T-helper 2 cell (primary cell): ENCODE measurements at regions not wholly inside any gene's neighbourhood (a gene's known extent, or its start where the extent isn't known, plus 50 kb on each side); places are given as distances from the start of the nearest gene placed in this dataset.

Experiments used
- DNase-seq, 5 experiments: peaks; one replicate each; pipeline versions ENCODE4 v3.0.0 to v3.0.0-alpha.2; 2012 to 2022

GRCh38 chr22:47724030-47724429, 961.6 kb downstream of the TBC1D22A start:
- no peak for DNase-seq

- no peak for DNase-seq
Observed at GRCh38 chr22:47718337-47718736, 955.9 kb downstream of the TBC1D22A start.

GRCh38 chr22:47716890-47717615, 954.6 kb downstream of the TBC1D22A start:
- DNase-seq: no peak

- DNase-seq: no peak
Observed at GRCh38 chr22:47715866-47716578, 953.6 kb downstream of the TBC1D22A start.

GRCh38 chr22:47713941-47714340, 951.5 kb downstream of the TBC1D22A start:
- DNase-seq: no peak

DNA sequence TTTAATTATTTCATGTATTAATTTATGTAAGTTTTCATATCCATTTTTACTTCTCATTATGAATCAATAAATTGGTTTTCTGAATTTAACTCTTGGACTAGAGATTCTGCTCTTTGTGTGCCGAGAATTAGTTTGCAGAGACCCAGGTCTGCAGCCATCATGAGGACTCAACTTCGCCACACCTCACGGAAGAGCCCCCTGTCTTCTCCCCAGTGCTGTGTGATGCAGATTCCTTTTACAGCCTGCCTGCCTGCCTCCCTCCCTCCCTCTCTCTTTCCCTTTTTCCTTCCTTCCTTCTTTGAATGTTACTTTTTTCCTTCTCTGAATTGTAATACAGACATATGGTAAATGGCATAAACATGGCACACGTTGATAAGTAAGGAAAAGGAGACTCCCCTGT, 947.7 kb downstream of the TBC1D22A start:
- no peak for DNase-seq

DNA sequence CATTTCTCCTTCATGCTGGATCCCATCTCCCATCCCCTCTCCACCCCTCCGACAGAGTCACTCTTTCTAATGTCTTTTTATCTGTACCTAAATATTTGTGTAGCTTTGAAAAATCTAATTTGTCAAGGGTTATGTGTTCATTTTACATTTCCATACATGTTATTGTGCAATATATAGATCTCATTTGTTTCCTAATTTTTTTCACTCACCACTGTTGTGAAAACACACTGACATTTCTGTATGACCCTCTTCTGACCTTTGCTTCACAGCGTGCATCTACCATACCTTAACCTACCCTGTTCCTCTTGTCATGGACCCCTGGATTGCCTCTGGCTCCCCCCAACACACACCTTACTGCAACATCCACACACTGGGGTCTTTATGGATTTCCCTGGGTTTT, 942.9 kb downstream of the TBC1D22A start:
- no peak for DNase-seq

DNA sequence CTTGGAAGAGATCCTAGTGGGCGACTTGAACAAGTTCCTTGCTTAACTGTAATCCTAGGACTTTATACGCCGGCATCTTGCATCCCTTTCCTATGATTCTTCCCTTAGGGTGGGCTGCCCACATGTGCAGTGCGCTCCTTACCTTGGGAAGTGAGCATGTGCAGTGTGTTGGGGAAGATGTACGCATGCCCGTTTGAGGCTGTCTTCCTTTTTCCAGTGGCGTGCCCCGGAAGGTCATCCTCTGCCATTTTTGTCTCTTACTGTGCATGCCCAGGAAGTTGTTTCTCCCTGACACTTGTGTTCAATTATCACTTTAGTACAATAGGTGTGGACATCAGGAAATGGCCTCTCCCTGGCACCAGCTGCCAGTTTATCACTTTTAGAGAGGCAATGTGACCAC, 936.5 kb downstream of the TBC1D22A start:
- no peak for DNase-seq

DNA sequence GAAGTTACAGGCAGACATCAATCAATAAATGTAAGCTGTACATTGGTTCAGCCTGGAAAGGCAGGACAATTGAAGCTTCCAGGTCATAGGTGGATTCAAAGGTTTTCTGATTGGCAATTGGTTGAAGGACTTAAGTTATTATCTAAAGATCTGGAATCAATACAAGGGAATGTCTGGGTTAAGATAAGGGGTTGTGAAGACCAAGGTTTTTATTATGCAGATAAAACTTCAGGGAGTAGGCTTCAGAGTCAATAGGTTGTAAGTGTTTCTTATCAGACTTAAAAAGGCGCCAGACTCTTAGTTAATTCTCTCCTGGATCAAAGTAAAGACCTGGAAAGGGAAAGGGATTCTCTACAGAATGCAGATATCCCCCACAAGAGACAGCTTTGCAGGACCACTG, 935.4 kb downstream of the TBC1D22A start:
- no peak for DNase-seq

GRCh38 chr22:47696776-47697175, 934.3 kb downstream of the TBC1D22A start:
- DNase-seq: no peak

- peak in 1 of 5 experiments; percentile 29 for DNase-seq
Observed at GRCh38 chr22:47695176-47695575, 932.7 kb downstream of the TBC1D22A start.

GRCh38 chr22:47694536-47695130, 932.2 kb downstream of the TBC1D22A start:
- no peak for DNase-seq

GRCh38 chr22:47693606-47694005, 931.2 kb downstream of the TBC1D22A start:
- no peak for DNase-seq

DNA sequence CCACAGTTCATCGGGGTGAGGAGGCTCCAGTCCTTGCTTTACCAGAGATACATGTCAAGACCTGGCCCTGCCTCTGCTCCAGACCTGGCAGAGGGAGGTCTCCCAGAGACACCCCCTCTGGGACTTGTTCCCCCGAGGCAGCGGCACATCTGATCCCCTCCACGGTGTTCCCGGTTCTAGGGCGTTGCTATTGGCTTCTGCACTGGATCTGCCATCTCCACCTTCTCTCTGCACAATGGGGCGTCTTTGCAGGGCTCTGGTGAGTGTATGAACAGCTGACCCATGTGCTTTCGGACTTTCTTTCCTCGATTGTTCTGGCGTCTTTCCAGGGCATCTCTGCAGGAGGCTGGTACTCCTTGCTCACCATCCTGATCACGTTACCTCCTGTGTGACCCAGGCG, 930.4 kb downstream of the TBC1D22A start:
- no peak for DNase-seq

- no peak for DNase-seq
Observed at GRCh38 chr22:47691152-47691895, 928.9 kb downstream of the TBC1D22A start.

- no peak for DNase-seq
Observed at GRCh38 chr22:47690586-47690985, 928.1 kb downstream of the TBC1D22A start.

DNA sequence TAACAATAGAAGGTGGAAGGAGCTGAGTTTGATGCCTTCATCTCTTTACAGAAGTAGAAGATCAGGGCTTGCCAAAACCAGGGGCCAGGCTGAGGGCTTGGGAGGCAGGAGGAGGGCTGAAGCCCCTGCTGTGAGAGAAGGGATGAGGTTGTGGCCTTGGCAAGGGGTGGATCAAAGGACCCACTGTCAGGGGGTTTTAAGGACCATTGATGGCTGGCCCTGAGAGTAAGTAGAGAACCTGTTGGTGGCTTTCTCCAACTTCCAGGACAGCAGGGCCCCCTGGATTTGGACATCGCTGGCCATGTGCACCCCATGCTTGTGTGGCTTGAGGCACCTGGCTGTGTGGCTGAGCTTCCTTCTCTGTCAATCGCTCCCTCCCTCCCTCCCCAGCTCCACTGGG, 927.7 kb downstream of the TBC1D22A start:
- DNase-seq: no peak

DNA sequence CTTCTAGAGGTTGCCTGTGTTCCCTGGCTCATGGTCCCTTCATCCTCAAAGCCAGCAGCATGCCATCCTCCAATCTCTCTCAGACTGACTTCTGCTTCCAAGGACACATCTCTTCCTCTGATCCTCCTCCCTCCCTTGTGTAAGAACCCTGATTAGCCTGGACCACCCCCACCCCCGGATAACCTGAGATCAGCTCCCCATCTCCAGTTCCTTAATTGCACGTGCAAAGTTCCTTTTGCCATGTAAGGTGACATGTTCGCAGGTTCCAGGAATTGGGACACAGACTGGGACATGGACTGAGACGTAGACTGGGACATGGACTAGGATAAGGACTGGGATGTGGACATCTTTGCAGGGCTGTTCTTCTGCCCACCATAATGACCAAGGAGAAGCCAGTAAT, 925.3 kb downstream of the TBC1D22A start:
- no peak for DNase-seq

GRCh38 chr22:47687346-47687655, 924.9 kb downstream of the TBC1D22A start:
- no peak for DNase-seq

- DNase-seq: no peak
Observed at GRCh38 chr22:47686594-47687345, 924.3 kb downstream of the TBC1D22A start.

GRCh38 chr22:47681411-47682165, 919.1 kb downstream of the TBC1D22A start:
- DNase-seq: no peak
